ENCODE measurements at regions not wholly inside any gene's neighbourhood (a gene's known extent, or its start where the extent isn't known, plus 50 kb on each side); places are given as distances from the start of the nearest gene placed in this dataset.

DNA sequence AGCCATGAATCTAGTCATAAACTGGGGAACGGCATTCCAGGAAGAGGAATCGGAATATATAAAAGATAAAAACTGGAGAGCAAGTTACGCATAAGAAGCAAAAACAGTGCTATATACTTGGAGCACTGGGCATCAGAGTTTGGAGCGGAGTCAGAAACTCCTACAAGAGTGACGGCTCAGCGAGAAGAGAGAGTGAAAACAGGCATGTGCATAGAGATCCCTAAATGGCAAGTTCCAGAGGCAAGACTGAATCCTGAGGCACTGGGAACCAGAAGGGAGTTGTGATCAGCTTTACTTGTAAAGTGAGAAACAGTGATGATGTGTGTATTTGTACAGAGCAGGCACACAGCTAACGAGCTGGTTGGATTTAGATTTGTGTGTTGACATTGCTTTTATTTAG lies 514.4 kb upstream of the TNC start:
- Histone ChIP-seq H3K4me3 (ENCODE audit: control insufficient read depth in 1 of 2, extremely low read depth in 1 of 2, low read length in 1 of 2) (no peak overlapping the region), H3K9me3 (no peaks in the 10 kb centered on the region), H3K4me1 (ENCODE audit: control insufficient read depth in 1 of 2, extremely low read depth in 1 of 2, insufficient read depth in 2 of 2, low read length in 2 of 2) (no peaks in the 10 kb centered on the region), H3K27me3 (replicated peaks in 1 of 2; ENCODE audit: control insufficient read depth in 2 of 2, extremely low read depth in 1 of 2, insufficient read depth in 2 of 2, low read length in 1 of 2) (no peaks in the 10 kb centered on the region), H3K27ac (ENCODE audit: low read length) (no peak overlapping the region), H3K36me3 (ENCODE audit: control insufficient read depth in 2 of 2, extremely low read depth in 1 of 2, insufficient read depth in 1 of 2, low read length in 1 of 2) (no peaks in the 10 kb centered on the region)
- CTCF ChIA-PET, result no interaction called here
- Mint-ChIP-seq H3K4me1 (no peaks in the 10 kb centered on the region), H3K36me3 (no peaks in the 10 kb centered on the region), H3K4me3 (no peak overlapping the region), H3K9me3 (peaks cover 0 to 15% (median 0%) of the 10 kb centered on the region in 3 donors), H3K27me3 (peaks cover 5 to 14% of the 10 kb centered on the region in 2 donors), H3K27ac (no peak overlapping the region)
- POLR2A ChIA-PET, result no interaction called here
- ATAC-seq (replicated peaks in 1 of 4) (no peak), DNase-seq (no peak)
- 85% methylated on average over 7 of the region's 7 CpGs for WGBS (ENCODE audit: insufficient coverage)

DNA sequence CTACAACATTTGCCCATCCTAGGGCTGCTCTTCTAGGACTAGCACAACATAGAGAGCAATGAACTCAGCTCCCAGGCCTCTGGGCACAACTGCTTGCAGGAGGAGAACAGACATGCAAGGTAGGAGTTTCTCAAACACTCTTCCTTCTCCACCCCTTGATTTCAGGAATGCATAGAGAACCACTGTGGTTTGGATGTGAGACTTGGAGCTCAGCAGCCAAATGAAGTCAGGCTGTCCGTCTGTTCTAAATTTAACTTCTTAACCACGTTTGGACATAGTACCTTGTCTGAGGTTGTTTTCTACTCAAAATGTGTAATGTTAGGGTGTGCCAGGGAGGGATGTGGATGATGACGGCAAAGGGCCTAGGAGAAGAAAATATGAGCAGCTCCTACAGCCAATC lies 515.1 kb upstream of the TNC start:
- DNase-seq, result no peak
- H3K36me3 Mint-ChIP-seq, result no peaks in the 10 kb centered on the region
- no peak overlapping the region for H3K4me3 Mint-ChIP-seq
- Histone ChIP-seq H3K27ac (ENCODE audit: low read length) (no peak overlapping the region), H3K27me3 (replicated peaks in 1 of 2; ENCODE audit: control insufficient read depth in 2 of 2, extremely low read depth in 1 of 2, insufficient read depth in 2 of 2, low read length in 1 of 2) (no peaks in the 10 kb centered on the region), H3K4me3 (ENCODE audit: control insufficient read depth in 1 of 2, extremely low read depth in 1 of 2, low read length in 1 of 2) (no peak overlapping the region), H3K36me3 (ENCODE audit: control insufficient read depth in 2 of 2, extremely low read depth in 1 of 2, insufficient read depth in 1 of 2, low read length in 1 of 2) (no peaks in the 10 kb centered on the region), H3K9me3 (no peaks in the 10 kb centered on the region), H3K4me1 (ENCODE audit: control insufficient read depth in 1 of 2, extremely low read depth in 1 of 2, insufficient read depth in 2 of 2, low read length in 2 of 2) (no peaks in the 10 kb centered on the region)
- CTCF ChIA-PET, result no interaction called here
- ATAC-seq (replicated peaks in 1 of 4), result no peak
- H3K27ac Mint-ChIP-seq, result no peak overlapping the region
- H3K9me3 Mint-ChIP-seq, result peaks cover 0 to 15% (median 0%) of the 10 kb centered on the region in 3 donors
- H3K27me3 Mint-ChIP-seq, result peaks cover 5 to 14% of the 10 kb centered on the region in 2 donors
- no CpG with 5 or more reads among the region's 3 CpGs for WGBS (ENCODE audit: insufficient coverage)
- no peaks in the 10 kb centered on the region for H3K4me1 Mint-ChIP-seq
- POLR2A ChIA-PET, result no interaction called here

DNA sequence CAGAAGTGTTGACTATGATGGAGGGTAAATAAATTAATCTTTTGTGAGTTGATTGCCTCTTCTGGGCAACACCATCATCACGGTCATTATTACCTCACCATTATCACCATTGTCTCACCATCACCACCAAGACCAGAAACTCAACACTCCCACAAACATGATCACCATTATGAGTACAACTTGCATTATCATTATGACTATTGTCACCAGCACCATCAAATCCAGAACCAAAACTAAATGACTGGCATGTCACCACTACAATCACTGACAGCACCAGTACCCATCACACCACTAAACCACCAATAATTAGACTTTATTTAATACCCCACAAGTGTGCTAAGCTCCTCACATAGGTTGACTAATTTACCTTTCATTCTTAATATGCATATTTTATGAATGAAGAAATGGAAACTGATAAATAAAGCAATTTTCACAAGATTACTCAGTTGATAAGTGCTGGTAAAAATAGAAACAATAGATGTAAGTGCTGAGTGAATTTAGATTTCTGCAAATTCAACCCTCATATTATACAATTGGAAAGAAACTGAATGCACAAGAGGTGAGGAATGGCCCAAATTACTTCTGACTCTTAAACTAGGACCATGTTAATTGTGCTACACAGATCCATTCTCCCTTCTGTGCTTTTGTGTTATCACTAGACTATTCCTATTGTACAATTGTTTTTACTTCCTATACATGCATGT lies 517.8 kb upstream of the PAPPA start:
- WGBS (ENCODE audit: insufficient coverage), result no CpG with 5 or more reads among the region's 1 CpG

DNA sequence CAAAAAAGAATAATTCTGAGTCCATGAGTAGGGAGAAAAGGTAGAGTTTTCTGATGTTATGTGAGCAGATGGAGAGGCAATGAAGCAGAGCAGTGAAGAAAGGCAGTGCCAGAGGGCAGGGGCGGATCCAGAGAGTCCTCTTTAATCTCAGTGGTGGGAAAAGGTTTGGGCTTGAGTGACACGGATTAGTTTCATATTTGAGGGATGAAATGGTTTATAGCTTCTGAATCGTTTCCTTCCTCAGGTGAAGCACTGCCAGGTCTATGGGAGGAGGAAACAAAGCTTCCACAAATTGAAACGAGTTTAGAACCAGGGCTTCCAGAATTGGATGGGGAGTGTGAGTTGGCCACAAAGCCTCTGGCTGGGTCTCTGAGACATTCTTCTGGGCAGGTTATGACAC lies 517.0 kb upstream of the PAPPA start:
- ChIA-PET CTCF (no interaction called here), POLR2A (no interaction called here)
- DNase-seq, result no peak
- Histone ChIP-seq H3K4me3 (ENCODE audit: control insufficient read depth in 1 of 2, extremely low read depth in 1 of 2, low read length in 1 of 2) (no peak overlapping the region), H3K36me3 (ENCODE audit: control insufficient read depth in 2 of 2, extremely low read depth in 1 of 2, insufficient read depth in 1 of 2, low read length in 1 of 2) (no peaks in the 10 kb centered on the region), H3K4me1 (ENCODE audit: control insufficient read depth in 1 of 2, extremely low read depth in 1 of 2, insufficient read depth in 2 of 2, low read length in 2 of 2) (no peaks in the 10 kb centered on the region), H3K27ac (ENCODE audit: low read length) (no peak overlapping the region), H3K27me3 (replicated peaks in 1 of 2; ENCODE audit: control insufficient read depth in 2 of 2, extremely low read depth in 1 of 2, insufficient read depth in 2 of 2, low read length in 1 of 2) (no peaks in the 10 kb centered on the region), H3K9me3 (no peaks in the 10 kb centered on the region)
- no peak overlapping the region for H3K4me3 Mint-ChIP-seq
- H3K36me3 Mint-ChIP-seq, result no peaks in the 10 kb centered on the region
- H3K27me3 Mint-ChIP-seq, result peaks cover 6 to 11% of the 10 kb centered on the region in 2 donors
- no peak overlapping the region for H3K27ac Mint-ChIP-seq
- WGBS (ENCODE audit: insufficient coverage), result 44% methylated on average over 3 of the region's 4 CpGs
- H3K9me3 Mint-ChIP-seq, result peaks cover 0 to 15% (median 0%) of the 10 kb centered on the region in 3 donors
- ATAC-seq (replicated peaks in 1 of 4), result no peak
- no peaks in the 10 kb centered on the region for H3K4me1 Mint-ChIP-seq

More for the DNA sequence above, 517.8 kb upstream of the PAPPA start:
- no peak for DNase-seq
- Mint-ChIP-seq H3K4me1 (no peaks in the 10 kb centered on the region), H3K36me3 (no peaks in the 10 kb centered on the region), H3K4me3 (no peak overlapping the region), H3K27ac (no peak overlapping the region), H3K9me3 (peaks cover 0 to 15% (median 0%) of the 10 kb centered on the region in 3 donors), H3K27me3 (peaks cover 5 to 11% of the 10 kb centered on the region in 2 donors)
- no peak for ATAC-seq (replicated peaks in 1 of 4)
- Histone ChIP-seq H3K27ac (ENCODE audit: low read length) (no peak overlapping the region), H3K4me1 (ENCODE audit: control insufficient read depth in 1 of 2, extremely low read depth in 1 of 2, insufficient read depth in 2 of 2, low read length in 2 of 2) (no peaks in the 10 kb centered on the region), H3K36me3 (ENCODE audit: control insufficient read depth in 2 of 2, extremely low read depth in 1 of 2, insufficient read depth in 1 of 2, low read length in 1 of 2) (no peaks in the 10 kb centered on the region), H3K9me3 (no peaks in the 10 kb centered on the region), H3K27me3 (replicated peaks in 1 of 2; ENCODE audit: control insufficient read depth in 2 of 2, extremely low read depth in 1 of 2, insufficient read depth in 2 of 2, low read length in 1 of 2) (no peaks in the 10 kb centered on the region), H3K4me3 (ENCODE audit: control insufficient read depth in 1 of 2, extremely low read depth in 1 of 2, low read length in 1 of 2) (no peak overlapping the region)
- POLR2A ChIA-PET, result no interaction called here
- CTCF ChIA-PET, result no interaction called here

DNA sequence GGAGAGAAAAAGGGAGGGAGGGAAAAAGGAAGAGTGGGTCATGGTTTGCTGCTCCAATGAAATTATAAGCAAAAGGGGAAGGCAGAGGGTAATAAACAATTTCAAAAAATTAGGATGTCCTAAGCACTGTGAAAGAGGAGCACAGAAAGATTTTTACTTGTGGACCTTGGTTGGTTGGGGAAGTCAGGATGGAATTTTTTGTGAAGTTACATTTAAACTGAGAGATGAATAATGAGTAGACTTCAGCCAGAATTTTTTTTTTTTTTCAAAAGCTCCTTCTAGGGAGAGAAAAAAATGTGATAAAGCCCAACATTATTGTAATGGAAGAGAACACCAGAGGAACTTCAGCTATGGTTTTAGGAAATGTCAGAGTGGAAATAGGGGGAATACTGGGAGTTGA lies 515.9 kb upstream of the PAPPA start:
- POLR2A ChIA-PET, result no interaction called here
- CTCF ChIA-PET, result no interaction called here
- no peak for ATAC-seq (replicated peaks in 1 of 4)

DNA sequence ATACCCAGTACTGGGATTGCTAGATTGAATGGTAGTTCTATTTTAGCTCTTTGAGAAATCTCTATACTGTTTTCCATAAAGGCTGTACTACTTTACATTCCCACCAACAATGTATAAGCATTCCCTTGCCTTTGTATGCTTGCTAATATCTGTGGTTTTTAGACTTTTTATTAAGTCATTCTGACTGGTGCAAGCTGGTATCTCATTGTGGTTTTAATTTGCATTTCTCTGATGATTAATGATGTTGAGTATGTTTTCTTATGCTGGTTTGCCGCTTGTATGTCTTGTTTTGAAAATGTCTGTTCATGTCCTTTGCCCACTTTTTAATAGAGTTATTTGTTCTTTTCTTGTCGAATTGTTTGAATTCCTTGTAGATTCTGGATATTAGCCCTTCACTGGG lies 512.7 kb upstream of the PAPPA start:
- CTCF ChIA-PET, result no interaction called here
- H3K4me1 Mint-ChIP-seq, result no peaks in the 10 kb centered on the region
- no peaks in the 10 kb centered on the region for H3K27me3 ChIP-seq (replicated peaks in 1 of 2; ENCODE audit: control insufficient read depth in 2 of 2, extremely low read depth in 1 of 2, insufficient read depth in 2 of 2, low read length in 1 of 2)

More for the DNA sequence above, 515.9 kb upstream of the PAPPA start:
- Histone ChIP-seq H3K27ac (ENCODE audit: low read length) (no peak overlapping the region), H3K36me3 (ENCODE audit: control insufficient read depth in 2 of 2, extremely low read depth in 1 of 2, insufficient read depth in 1 of 2, low read length in 1 of 2) (no peaks in the 10 kb centered on the region), H3K4me1 (ENCODE audit: control insufficient read depth in 1 of 2, extremely low read depth in 1 of 2, insufficient read depth in 2 of 2, low read length in 2 of 2) (no peaks in the 10 kb centered on the region), H3K4me3 (ENCODE audit: control insufficient read depth in 1 of 2, extremely low read depth in 1 of 2, low read length in 1 of 2) (no peak overlapping the region), H3K9me3 (no peaks in the 10 kb centered on the region), H3K27me3 (replicated peaks in 1 of 2; ENCODE audit: control insufficient read depth in 2 of 2, extremely low read depth in 1 of 2, insufficient read depth in 2 of 2, low read length in 1 of 2) (no peaks in the 10 kb centered on the region)
- H3K4me3 Mint-ChIP-seq, result no peak overlapping the region
- H3K4me1 Mint-ChIP-seq, result no peaks in the 10 kb centered on the region
- H3K9me3 Mint-ChIP-seq, result peaks cover 0 to 13% (median 0%) of the 10 kb centered on the region in 3 donors
- peaks cover 4 to 5% of the 10 kb centered on the region in 2 donors for H3K27me3 Mint-ChIP-seq
- no peaks in the 10 kb centered on the region for H3K36me3 Mint-ChIP-seq
- H3K27ac Mint-ChIP-seq, result no peak overlapping the region
- DNase-seq, result no peak

DNA sequence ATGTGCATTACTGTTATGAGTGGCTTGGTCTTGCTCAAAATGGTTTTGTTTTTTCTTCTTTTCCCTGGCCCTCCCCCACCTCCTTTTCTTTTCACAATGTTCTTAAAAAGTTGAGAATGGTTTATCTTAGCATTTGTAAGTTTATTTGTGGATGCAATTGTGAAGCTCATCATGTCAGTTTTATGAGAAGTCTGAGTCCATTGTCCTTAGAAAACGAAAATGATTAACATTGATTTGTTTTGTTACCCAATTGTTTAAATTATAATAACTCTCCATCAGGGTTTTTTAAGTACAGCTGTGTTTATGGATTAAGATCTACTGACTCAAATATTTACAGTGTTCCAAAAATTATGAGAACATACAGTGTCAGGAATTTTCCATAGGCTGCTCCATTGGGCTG lies 511.3 kb upstream of the PAPPA start:
- Histone ChIP-seq H3K9me3 (no peaks in the 10 kb centered on the region), H3K36me3 (ENCODE audit: control insufficient read depth in 2 of 2, extremely low read depth in 1 of 2, insufficient read depth in 1 of 2, low read length in 1 of 2) (no peaks in the 10 kb centered on the region), H3K4me1 (ENCODE audit: control insufficient read depth in 1 of 2, extremely low read depth in 1 of 2, insufficient read depth in 2 of 2, low read length in 2 of 2) (no peaks in the 10 kb centered on the region), H3K4me3 (ENCODE audit: control insufficient read depth in 1 of 2, extremely low read depth in 1 of 2, low read length in 1 of 2) (no peak overlapping the region), H3K27ac (ENCODE audit: low read length) (no peak overlapping the region), H3K27me3 (replicated peaks in 1 of 2; ENCODE audit: control insufficient read depth in 2 of 2, extremely low read depth in 1 of 2, insufficient read depth in 2 of 2, low read length in 1 of 2) (no peaks in the 10 kb centered on the region)
- H3K9me3 Mint-ChIP-seq, result no peaks in the 10 kb centered on the region
- H3K4me1 Mint-ChIP-seq, result no peaks in the 10 kb centered on the region
- DNase-seq (no peak), ATAC-seq (replicated peaks in 1 of 4) (no peak)
- H3K27me3 Mint-ChIP-seq, result peaks cover 0 to 3% of the 10 kb centered on the region in 2 donors
- no CpG with 5 or more reads among the region's 1 CpG for WGBS (ENCODE audit: insufficient coverage)
- no peak overlapping the region for H3K27ac Mint-ChIP-seq
- CTCF ChIA-PET, result no interaction called here
- POLR2A ChIA-PET, result no interaction called here
- no peak overlapping the region for H3K4me3 Mint-ChIP-seq
- H3K36me3 Mint-ChIP-seq, result no peaks in the 10 kb centered on the region

More for the DNA sequence above, 512.7 kb upstream of the PAPPA start:
- Mint-ChIP-seq H3K4me3 (no peak overlapping the region), H3K27me3 (peaks cover 0 to 3% of the 10 kb centered on the region in 2 donors), H3K9me3 (peaks cover 0 to 3% (median 0%) of the 10 kb centered on the region in 3 donors), H3K27ac (no peak overlapping the region), H3K36me3 (no peaks in the 10 kb centered on the region)
- no peak for ATAC-seq (replicated peaks in 1 of 4)
- POLR2A ChIA-PET, result no interaction called here
- no peaks in the 10 kb centered on the region for H3K4me1 ChIP-seq (ENCODE audit: control insufficient read depth in 1 of 2, extremely low read depth in 1 of 2, insufficient read depth in 2 of 2, low read length in 2 of 2)
- WGBS (ENCODE audit: insufficient coverage), result no CpG with 5 or more reads among the region's 2 CpGs
- no peaks in the 10 kb centered on the region for H3K36me3 ChIP-seq (ENCODE audit: control insufficient read depth in 2 of 2, extremely low read depth in 1 of 2, insufficient read depth in 1 of 2, low read length in 1 of 2)
- no peak overlapping the region for H3K27ac ChIP-seq (ENCODE audit: low read length)
- DNase-seq, result no peak
- no peaks in the 10 kb centered on the region for H3K9me3 ChIP-seq
- H3K4me3 ChIP-seq (ENCODE audit: control insufficient read depth in 1 of 2, extremely low read depth in 1 of 2, low read length in 1 of 2), result no peak overlapping the region

All from T-cell (primary cell).